CD14-positive monocyte (primary cell): ENCODE measurements at regions not wholly inside any gene's neighbourhood (a gene's known extent, or its start where the extent isn't known, plus 50 kb on each side); places are given as distances from the start of the nearest gene placed in this dataset.

Source experiments
- DNase-seq, 3 donors: peaks; one replicate each; pipeline ENCODE4 v3.0.0-alpha.2; 2011 to 2022
- H2AFZ ChIP-seq: 2 replicates; pipeline ENCODE4 v1.6.0; 2012; ENCODE audit warnings: mild to moderate bottlenecking, low read depth, low read length, inconsistent platforms; ENCODE audit not compliant: insufficient read depth, poor library complexity, severe bottlenecking
- H3K27ac ChIP-seq, 2 donors: 1 replicate in 1 of 2; 2 replicates in 1 of 2; pipeline ENCODE4 v1.5.1; 2012 to 2013; ENCODE audit warnings: low read length in 2 of 2, control low read depth in 1 of 2, inconsistent platforms in 1 of 2, low read depth in 1 of 2, mild to moderate bottlenecking in 1 of 2
- H3K27me3 ChIP-seq, 2 donors: one replicate each; pipeline versions ENCODE4 v1.6.0 to v1.6.1; 2011 to 2013; ENCODE audit warnings: low read length in 2 of 2; ENCODE audit not compliant: control insufficient read depth in 2 of 2, insufficient read depth in 2 of 2
- H3K36me3 ChIP-seq, 2 donors: replicated peaks in 1 of 2; 1 replicate in 1 of 2; 2 replicates in 1 of 2; pipeline versions ENCODE4 v1.5.1 to v1.6.1; 2012 to 2013; ENCODE audit warnings: low read length in 2 of 2, control low read depth in 1 of 2, inconsistent platforms in 1 of 2, mild to moderate bottlenecking in 1 of 2; ENCODE audit not compliant: insufficient read depth in 2 of 2, control insufficient read depth in 1 of 2
- H3K4me1 ChIP-seq, 2 donors: 1 replicate in 1 of 2; 2 replicates in 1 of 2; pipeline versions ENCODE4 v1.5.1 to v1.6.1; 2012 to 2013; ENCODE audit warnings: low read length in 2 of 2, control low read depth in 1 of 2, inconsistent platforms in 1 of 2, mild to moderate bottlenecking in 1 of 2, moderate library complexity in 1 of 2; ENCODE audit not compliant: insufficient read depth in 2 of 2, control insufficient read depth in 1 of 2
- H3K4me2 ChIP-seq: replicated peaks from 2 replicates; pipeline ENCODE3; 2012; ENCODE audit warnings: low read length, moderate library complexity, mild to moderate bottlenecking; ENCODE audit not compliant: poor library complexity, severe bottlenecking; ENCODE audit errors: extremely low read depth
- H3K4me3 ChIP-seq, 3 experiments: fragments of 200-600 bp in 1 of 3; sonication (generic) in 1 of 3; replicated peaks in 1 of 3; 1 replicate in 2 of 3; 2 replicates in 1 of 3; pipeline ENCODE4 v1.5.1; 2011 to 2013; ENCODE audit warnings: low read length in 3 of 3, mild to moderate bottlenecking in 3 of 3, control low read depth in 2 of 3, low read depth in 2 of 3, inconsistent platforms in 1 of 3, moderate library complexity in 1 of 3
- H3K79me2 ChIP-seq: 2 replicates; pipeline ENCODE4 v1.6.0; 2012; ENCODE audit warnings: mild to moderate bottlenecking, control low read depth, inconsistent platforms, low read length, moderate library complexity; ENCODE audit not compliant: insufficient read depth
- H3K9ac ChIP-seq: 2 replicates; pipeline ENCODE4 v1.6.0; 2017; ENCODE audit warnings: low read length, mild to moderate bottlenecking; ENCODE audit not compliant: insufficient read depth, poor library complexity, severe bottlenecking
- H3K9me3 ChIP-seq, 2 donors: replicated peaks in 1 of 2; 1 replicate in 1 of 2; 2 replicates in 1 of 2; pipeline versions ENCODE4 v1.5.1 to v1.6.1; 2012 to 2013; ENCODE audit warnings: low read length in 2 of 2, control low read depth in 1 of 2; ENCODE audit not compliant: control insufficient read depth in 1 of 2, insufficient read depth in 1 of 2
- H4K20me1 ChIP-seq: 2 replicates; pipeline ENCODE4 v1.6.0; 2012; ENCODE audit warnings: mild to moderate bottlenecking, low read length, control low read depth, moderate library complexity; ENCODE audit not compliant: insufficient read depth
- H3K27ac Mint-ChIP-seq, 7 donors: one replicate each; pipeline ENCODE4 v1.8.0; 2020; ENCODE audit warnings: mild to moderate bottlenecking in 7 of 7, mixed read lengths in 7 of 7, moderate library complexity in 6 of 7, inconsistent platforms in 2 of 7
- H3K27me3 Mint-ChIP-seq, 3 donors: one replicate each; pipeline ENCODE4 v1.8.0; 2021 to 2022; ENCODE audit warnings: low read depth in 3 of 3, mild to moderate bottlenecking in 3 of 3, mixed read lengths in 3 of 3, moderate library complexity in 3 of 3, inconsistent platforms in 1 of 3
- H3K36me3 Mint-ChIP-seq, 2 donors: one replicate each; pipeline ENCODE4 v1.8.0; 2020; ENCODE audit warnings: mixed read lengths in 2 of 2, inconsistent platforms in 1 of 2, mild to moderate bottlenecking in 1 of 2
- H3K4me1 Mint-ChIP-seq: one replicate; pipeline ENCODE4 v1.8.0; 2020; ENCODE audit warnings: mild to moderate bottlenecking, mixed read lengths
- H3K4me3 Mint-ChIP-seq, 2 donors: one replicate each; pipeline ENCODE4 v1.8.0; 2020; ENCODE audit warnings: mild to moderate bottlenecking in 2 of 2, mixed read lengths in 2 of 2, moderate library complexity in 1 of 2
- H3K9me3 Mint-ChIP-seq, 7 donors: one replicate each; pipeline ENCODE4 v1.8.0; 2020 to 2022; ENCODE audit warnings: mixed read lengths in 7 of 7, mild to moderate bottlenecking in 6 of 7, moderate library complexity in 6 of 7, inconsistent platforms in 2 of 7
- CTCF ChIP-seq: fragments of 200-600 bp; IDR thresholded peaks from one replicate; pipeline ENCODE4 v1.8.0; 2022; ENCODE audit warnings: antibody characterized with exemption, mild to moderate bottlenecking
- WGBS: methylation state at CpG from one replicate; pipeline ENCODE4 v1.1.5; 2013; ENCODE audit warnings: missing lambda C conversion rate; ENCODE audit not compliant: insufficient coverage; 5-methylcytosine and 5-hydroxymethylcytosine counted together
- intact Hi-C, 2 donors: fragments of 100-400 bp; cut with micrococcal nuclease; formaldehyde crosslinking; loops; one replicate each; pipeline versions ENCODE4 v1.15.0 to v1.15.1; 2023

DNA sequence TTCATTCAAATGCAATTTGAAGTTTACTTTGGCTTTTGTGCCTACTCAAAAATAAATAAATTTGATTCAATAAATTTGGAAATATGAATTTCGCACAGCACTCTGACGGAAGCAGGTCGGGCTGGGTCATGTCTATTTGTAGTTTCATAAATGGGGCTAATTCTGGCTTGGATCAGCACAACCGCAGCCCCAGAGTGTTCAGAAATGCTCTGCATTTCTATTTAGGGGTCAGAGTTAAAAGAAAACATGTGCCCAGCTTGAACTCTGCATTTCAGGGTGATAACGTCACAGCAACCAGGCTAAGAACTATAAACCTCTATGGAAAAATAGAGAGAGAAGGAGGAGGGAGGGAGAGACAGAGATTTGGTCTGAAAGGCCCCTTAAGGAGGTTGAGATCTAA, 480.9 kb upstream of the NOX3 start:
- Histone ChIP-seq H3K9me3 (peaks cover 6 to 14% of the 10 kb centered on the region in 2 donors), H4K20me1 (no peaks in the 10 kb centered on the region), H2AFZ (no peak overlapping the region), H3K9ac (no peak overlapping the region), H3K4me2 (no peak overlapping the region), H3K27me3 (no peaks in the 10 kb centered on the region), H3K4me1 (no peaks in the 10 kb centered on the region), H3K4me3 (no peak overlapping the region), H3K27ac (no peak overlapping the region), H3K36me3 (no peaks in the 10 kb centered on the region), H3K79me2 (no peaks in the 10 kb centered on the region)
- WGBS, result 94% methylated on average over 5 of the region's 5 CpGs
- no peaks in the 10 kb centered on the region for H3K36me3 Mint-ChIP-seq
- intact Hi-C loops, result no loop called here
- no peak overlapping the region for H3K27ac Mint-ChIP-seq
- peaks cover 3 to 21% (median 15%) of the 10 kb centered on the region in 7 donors for H3K9me3 Mint-ChIP-seq
- H3K4me1 Mint-ChIP-seq, result no peaks in the 10 kb centered on the region
- no peak for TF ChIP-seq CTCF
- H3K27me3 Mint-ChIP-seq, result peaks cover 0 to 1% (median 0%) of the 10 kb centered on the region in 3 donors
- DNase-seq, result no peak
- no peak overlapping the region for H3K4me3 Mint-ChIP-seq

DNA sequence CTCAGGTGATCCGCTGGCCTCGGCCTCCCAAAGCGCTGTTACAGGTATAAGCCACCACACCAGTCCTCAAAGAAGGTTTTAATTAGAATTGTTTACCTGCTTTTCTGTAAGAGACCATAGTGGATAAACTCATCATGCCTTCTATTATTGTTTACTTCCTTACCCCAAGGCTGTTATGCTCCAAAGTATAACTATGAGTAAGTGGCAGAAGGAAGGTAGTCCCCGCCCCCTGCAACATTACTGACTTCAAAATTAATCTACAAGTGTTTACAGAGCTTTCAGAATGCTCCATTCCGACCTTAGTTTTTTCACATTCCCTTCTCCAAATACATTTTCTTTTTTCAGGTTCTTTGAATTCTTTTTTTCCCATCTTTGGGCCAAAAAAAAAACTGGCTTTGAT, 480.5 kb upstream of the NOX3 start:
- H3K27me3 Mint-ChIP-seq, result peaks cover 0 to 1% (median 0%) of the 10 kb centered on the region in 3 donors
- Histone ChIP-seq H3K4me3 (no peak overlapping the region), H3K4me1 (no peaks in the 10 kb centered on the region), H4K20me1 (no peaks in the 10 kb centered on the region), H3K9me3 (peaks cover 6 to 14% of the 10 kb centered on the region in 2 donors), H3K27ac (no peak overlapping the region), H3K4me2 (no peak overlapping the region), H3K36me3 (no peaks in the 10 kb centered on the region), H3K9ac (no peak overlapping the region), H3K27me3 (no peaks in the 10 kb centered on the region), H3K79me2 (no peaks in the 10 kb centered on the region), H2AFZ (no peak overlapping the region)
- no peaks in the 10 kb centered on the region for H3K4me1 Mint-ChIP-seq
- intact Hi-C loops, result no loop called here
- H3K36me3 Mint-ChIP-seq, result no peaks in the 10 kb centered on the region
- no peak for TF ChIP-seq CTCF
- no peak overlapping the region for H3K4me3 Mint-ChIP-seq
- no peak overlapping the region for H3K27ac Mint-ChIP-seq
- peaks cover 0 to 23% (median 15%) of the 10 kb centered on the region in 7 donors for H3K9me3 Mint-ChIP-seq
- WGBS, result no CpG with 5 or more reads among the region's 5 CpGs
- DNase-seq, result no peak
